ENCODE measurements at regions not wholly inside any gene's neighbourhood (a gene's known extent, or its start where the extent isn't known, plus 50 kb on each side); places are given as distances from the start of the nearest gene placed in this dataset.

DNA sequence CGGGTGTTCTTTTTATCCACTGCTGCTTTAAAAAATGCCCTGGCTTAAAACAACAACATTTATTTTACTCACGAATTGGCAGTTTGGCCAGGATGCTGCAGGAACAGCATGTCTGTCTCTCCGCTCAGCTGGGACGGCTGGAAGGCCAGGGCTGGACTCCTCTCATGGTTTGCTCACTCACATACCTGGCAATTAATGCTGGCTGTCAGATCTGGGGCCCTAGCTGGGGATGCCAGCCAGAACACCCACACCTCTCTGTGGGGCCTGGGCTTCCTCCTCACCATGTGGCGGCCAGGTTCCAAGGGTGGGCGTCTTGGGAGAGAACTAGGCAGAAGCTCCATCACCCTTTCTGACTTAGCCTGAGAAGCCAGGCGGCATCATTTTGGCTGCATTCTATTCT is 189.1 kb upstream of the IL12B start:
- H4K20me1 ChIP-seq (ENCODE audit: control insufficient read depth, insufficient read depth), result no peaks in the 10 kb centered on the region
- BruUV-seq (replicated peaks), result no TSS peak
- intact Hi-C loops (cut with micrococcal nuclease; ENCODE audit: unreplicated experiment) (loop anchor here (5.0 kb wide), 1 partner anchor 187 kb away; the partner anchor contains the start of gene IL12B), in situ Hi-C loops (cut with MboI) (no loop called here)
- peaks cover 3% of the 10 kb centered on the region; the same call in 1 of the 2 replicates for H3K4me1 ChIP-seq (ENCODE audit: control insufficient read depth, insufficient read depth, low read length)
- ATAC-seq, result no peak
- CTCF ChIA-PET, result no interaction called here
- no peak for FAIRE-seq
- no peak for TF ChIP-seq TARDBP (IDR thresholded peaks at IDR 0.05; ENCODE audit: borderline replicate concordance)
- TF ChIP-seq JUNB (IDR thresholded peaks at IDR 0.05), result no peak
- no peak for TF ChIP-seq ZBED1 (IDR thresholded peaks at IDR 0.05; ENCODE audit: borderline replicate concordance)
- TF ChIP-seq EGR1 (IDR thresholded peaks at IDR 0.05; ENCODE audit: borderline replicate concordance in 1 of 2, low read depth in 2 of 2, low read length in 2 of 2), result no peak
- TF ChIP-seq, protein P1, sequence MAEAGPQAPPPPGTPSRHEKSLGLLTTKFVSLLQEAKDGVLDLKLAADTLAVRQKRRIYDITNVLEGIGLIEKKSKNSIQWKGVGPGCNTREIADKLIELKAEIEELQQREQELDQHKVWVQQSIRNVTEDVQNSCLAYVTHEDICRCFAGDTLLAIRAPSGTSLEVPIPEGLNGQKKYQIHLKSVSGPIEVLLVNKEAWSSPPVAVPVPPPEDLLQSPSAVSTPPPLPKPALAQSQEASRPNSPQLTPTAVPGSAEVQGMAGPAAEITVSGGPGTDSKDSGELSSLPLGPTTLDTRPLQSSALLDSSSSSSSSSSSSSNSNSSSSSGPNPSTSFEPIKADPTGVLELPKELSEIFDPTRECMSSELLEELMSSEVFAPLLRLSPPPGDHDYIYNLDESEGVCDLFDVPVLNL (IDR thresholded peaks at IDR 0.05; ENCODE audit: low read depth, low read length), result no peak
- no peak for TF ChIP-seq HCFC1 (IDR thresholded peaks at IDR 0.05; ENCODE audit: low read length)
- no peak for TF ChIP-seq TAF1 (IDR thresholded peaks at IDR 0.05; ENCODE audit: borderline replicate concordance, low read depth, low read length)
- TF ChIP-seq SREBF1 (IDR thresholded peaks at IDR 0.05; ENCODE audit: low read length), result no peak
- TF ChIP-seq, protein P2, sequence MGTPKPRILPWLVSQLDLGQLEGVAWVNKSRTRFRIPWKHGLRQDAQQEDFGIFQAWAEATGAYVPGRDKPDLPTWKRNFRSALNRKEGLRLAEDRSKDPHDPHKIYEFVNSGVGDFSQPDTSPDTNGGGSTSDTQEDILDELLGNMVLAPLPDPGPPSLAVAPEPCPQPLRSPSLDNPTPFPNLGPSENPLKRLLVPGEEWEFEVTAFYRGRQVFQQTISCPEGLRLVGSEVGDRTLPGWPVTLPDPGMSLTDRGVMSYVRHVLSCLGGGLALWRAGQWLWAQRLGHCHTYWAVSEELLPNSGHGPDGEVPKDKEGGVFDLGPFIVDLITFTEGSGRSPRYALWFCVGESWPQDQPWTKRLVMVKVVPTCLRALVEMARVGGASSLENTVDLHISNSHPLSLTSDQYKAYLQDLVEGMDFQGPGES (IDR thresholded peaks at IDR 0.05), result no peak
- TF ChIP-seq POLR2A (IDR thresholded peaks at IDR 0.05; ENCODE audit: low read depth, low read length), result no peak
- TF ChIP-seq POLR2AphosphoS5 (IDR thresholded peaks at IDR 0.05; ENCODE audit: low read length), result no peak
- TF ChIP-seq, protein P3, sequence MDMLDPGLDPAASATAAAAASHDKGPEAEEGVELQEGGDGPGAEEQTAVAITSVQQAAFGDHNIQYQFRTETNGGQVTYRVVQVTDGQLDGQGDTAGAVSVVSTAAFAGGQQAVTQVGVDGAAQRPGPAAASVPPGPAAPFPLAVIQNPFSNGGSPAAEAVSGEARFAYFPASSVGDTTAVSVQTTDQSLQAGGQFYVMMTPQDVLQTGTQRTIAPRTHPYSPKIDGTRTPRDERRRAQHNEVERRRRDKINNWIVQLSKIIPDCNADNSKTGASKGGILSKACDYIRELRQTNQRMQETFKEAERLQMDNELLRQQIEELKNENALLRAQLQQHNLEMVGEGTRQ (IDR thresholded peaks at IDR 0.05; ENCODE audit: borderline replicate concordance, low read depth, low read length), result no peak
- TF ChIP-seq, protein P4, sequence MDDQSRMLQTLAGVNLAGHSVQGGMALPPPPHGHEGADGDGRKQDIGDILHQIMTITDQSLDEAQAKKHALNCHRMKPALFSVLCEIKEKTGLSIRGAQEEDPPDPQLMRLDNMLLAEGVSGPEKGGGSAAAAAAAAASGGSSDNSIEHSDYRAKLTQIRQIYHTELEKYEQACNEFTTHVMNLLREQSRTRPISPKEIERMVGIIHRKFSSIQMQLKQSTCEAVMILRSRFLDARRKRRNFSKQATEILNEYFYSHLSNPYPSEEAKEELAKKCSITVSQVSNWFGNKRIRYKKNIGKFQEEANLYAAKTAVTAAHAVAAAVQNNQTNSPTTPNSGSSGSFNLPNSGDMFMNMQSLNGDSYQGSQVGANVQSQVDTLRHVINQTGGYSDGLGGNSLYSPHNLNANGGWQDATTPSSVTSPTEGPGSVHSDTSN (IDR thresholded peaks at IDR 0.05; ENCODE audit: insufficient replicate concordance, low read depth, low read length), result no peak
- no peak for TF ChIP-seq HDAC6 (IDR thresholded peaks at IDR 0.05; ENCODE audit: unreplicated experiment)
- no peak for TF ChIP-seq RFX5 (IDR thresholded peaks at IDR 0.05; ENCODE audit: low read depth, low read length)
- TF ChIP-seq, protein P5, sequence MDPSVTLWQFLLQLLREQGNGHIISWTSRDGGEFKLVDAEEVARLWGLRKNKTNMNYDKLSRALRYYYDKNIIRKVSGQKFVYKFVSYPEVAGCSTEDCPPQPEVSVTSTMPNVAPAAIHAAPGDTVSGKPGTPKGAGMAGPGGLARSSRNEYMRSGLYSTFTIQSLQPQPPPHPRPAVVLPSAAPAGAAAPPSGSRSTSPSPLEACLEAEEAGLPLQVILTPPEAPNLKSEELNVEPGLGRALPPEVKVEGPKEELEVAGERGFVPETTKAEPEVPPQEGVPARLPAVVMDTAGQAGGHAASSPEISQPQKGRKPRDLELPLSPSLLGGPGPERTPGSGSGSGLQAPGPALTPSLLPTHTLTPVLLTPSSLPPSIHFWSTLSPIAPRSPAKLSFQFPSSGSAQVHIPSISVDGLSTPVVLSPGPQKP (IDR thresholded peaks at IDR 0.05; ENCODE audit: low read depth, low read length), result no peak
- TF ChIP-seq SPI1 (IDR thresholded peaks at IDR 0.05; ENCODE audit: borderline replicate concordance, insufficient read depth, low read depth, low read length), result no peak
- no peak for TF ChIP-seq CHD2 (IDR thresholded peaks at IDR 0.05; ENCODE audit: borderline replicate concordance, low read depth, low read length)
- TF ChIP-seq IRF4 (IDR thresholded peaks at IDR 0.05; ENCODE audit: low read depth, low read length), result no peak
- no peak overlapping the region for H3K9ac ChIP-seq (ENCODE audit: control insufficient read depth, insufficient read depth, low read length)
- no peaks in the 10 kb centered on the region for H3K79me2 ChIP-seq (ENCODE audit: control insufficient read depth, insufficient read depth, low read length)
- no peaks in the 10 kb centered on the region for H3K36me3 ChIP-seq (ENCODE audit: control insufficient read depth in 2 of 2, insufficient read depth in 2 of 2, low read length in 1 of 2)
- H3K27ac ChIP-seq (ENCODE audit: control insufficient read depth, insufficient read depth), result no peak overlapping the region
- no peak overlapping the region for H3K4me3 ChIP-seq
- no peaks in the 10 kb centered on the region for H3K9me3 ChIP-seq (replicated peaks; ENCODE audit: control insufficient read depth, insufficient read depth, low read length)
- POLR2A ChIA-PET, result no interaction called here
- no peaks in the 10 kb centered on the region for H3K27me3 ChIP-seq (replicated peaks in 1 of 2; ENCODE audit: control insufficient read depth in 2 of 2, insufficient read depth in 2 of 2, low read length in 1 of 2)
- H3K4me2 ChIP-seq (ENCODE audit: control insufficient read depth, insufficient read depth), result no peak overlapping the region
- WGBS (ENCODE audit: insufficient coverage, insufficient replicate concordance, low lambda C conversion rate, missing lambda C conversion rate), result 37% methylated on average over 7 of the region's 7 CpGs
- H2AFZ ChIP-seq (ENCODE audit: control insufficient read depth, low read depth, low read length), result no peak overlapping the region
- no peak for DNase-seq (ENCODE audit: low read depth, low spot score)
- RAD21 ChIA-PET (ENCODE audit: unreplicated experiment), result no interaction called here
- SMC1A ChIA-PET (ENCODE audit: uncharacterized antibody, unreplicated experiment), result no interaction called here

All from GM12878 (cell line).